ENCODE measurements at regions not wholly inside any gene's neighbourhood (a gene's known extent, or its start where the extent isn't known, plus 50 kb on each side); places are given as distances from the start of the nearest gene placed in this dataset.

GRCh38 chr2:51258301-51258700, 226.4 kb upstream of the NRXN1 start:
- Mint-ChIP-seq H3K9me3 (no peaks in the 10 kb centered on the region), H3K36me3 (ENCODE audit: low read depth) (no peaks in the 10 kb centered on the region), H3K27me3 (ENCODE audit: low read depth, poor library complexity) (peaks cover 3% of the 10 kb centered on the region), H3K27ac (no peak overlapping the region), H3K4me1 (peaks cover 6% of the 10 kb centered on the region), H3K4me3 (no peak overlapping the region)
- TF ChIP-seq CTCF (IDR thresholded peaks at IDR 0.05) = no peak
- no peak for DNase-seq

GRCh38 chr2:51256736-51257135, 224.8 kb upstream of the NRXN1 start:
- no peak for DNase-seq
- no peaks in the 10 kb centered on the region for H3K9me3 Mint-ChIP-seq
- no peak overlapping the region for H3K27ac Mint-ChIP-seq
- H3K4me3 Mint-ChIP-seq = no peak overlapping the region
- no peak for TF ChIP-seq CTCF (IDR thresholded peaks at IDR 0.05)
- no peaks in the 10 kb centered on the region for H3K27me3 Mint-ChIP-seq (ENCODE audit: low read depth, poor library complexity)
- H3K4me1 Mint-ChIP-seq = no peaks in the 10 kb centered on the region
- no peaks in the 10 kb centered on the region for H3K36me3 Mint-ChIP-seq (ENCODE audit: low read depth)

GRCh38 chr2:51251356-51251755, 219.4 kb upstream of the NRXN1 start:
- Mint-ChIP-seq H3K9me3 (no peaks in the 10 kb centered on the region), H3K4me1 (no peaks in the 10 kb centered on the region), H3K27ac (no peak overlapping the region), H3K36me3 (ENCODE audit: low read depth) (no peaks in the 10 kb centered on the region), H3K4me3 (no peak overlapping the region), H3K27me3 (ENCODE audit: low read depth, poor library complexity) (peaks cover 4% of the 10 kb centered on the region)
- DNase-seq = no peak
- TF ChIP-seq CTCF (IDR thresholded peaks at IDR 0.05) = no peak

- Mint-ChIP-seq H3K27me3 (ENCODE audit: low read depth, poor library complexity) (peaks cover 4% of the 10 kb centered on the region), H3K9me3 (no peaks in the 10 kb centered on the region), H3K36me3 (ENCODE audit: low read depth) (no peaks in the 10 kb centered on the region), H3K4me1 (no peaks in the 10 kb centered on the region), H3K27ac (no peak overlapping the region), H3K4me3 (no peak overlapping the region)
- TF ChIP-seq CTCF (IDR thresholded peaks at IDR 0.05) = no peak
- no peak for DNase-seq
These were observed 215.4 kb upstream of the NRXN1 start for GRCh38 chr2:51247252-51247805.

GRCh38 chr2:51243892-51244535, 212.1 kb upstream of the NRXN1 start:
- Mint-ChIP-seq H3K4me1 (no peaks in the 10 kb centered on the region), H3K36me3 (ENCODE audit: low read depth) (no peaks in the 10 kb centered on the region), H3K27me3 (ENCODE audit: low read depth, poor library complexity) (no peaks in the 10 kb centered on the region), H3K4me3 (no peak overlapping the region), H3K27ac (no peak overlapping the region), H3K9me3 (no peaks in the 10 kb centered on the region)
- DNase-seq = no peak
- TF ChIP-seq CTCF (IDR thresholded peaks at IDR 0.05) = no peak
